ENCODE measurements at regions not wholly inside any gene's neighbourhood (a gene's known extent, or its start where the extent isn't known, plus 50 kb on each side); places are given as distances from the start of the nearest gene placed in this dataset.

DNA sequence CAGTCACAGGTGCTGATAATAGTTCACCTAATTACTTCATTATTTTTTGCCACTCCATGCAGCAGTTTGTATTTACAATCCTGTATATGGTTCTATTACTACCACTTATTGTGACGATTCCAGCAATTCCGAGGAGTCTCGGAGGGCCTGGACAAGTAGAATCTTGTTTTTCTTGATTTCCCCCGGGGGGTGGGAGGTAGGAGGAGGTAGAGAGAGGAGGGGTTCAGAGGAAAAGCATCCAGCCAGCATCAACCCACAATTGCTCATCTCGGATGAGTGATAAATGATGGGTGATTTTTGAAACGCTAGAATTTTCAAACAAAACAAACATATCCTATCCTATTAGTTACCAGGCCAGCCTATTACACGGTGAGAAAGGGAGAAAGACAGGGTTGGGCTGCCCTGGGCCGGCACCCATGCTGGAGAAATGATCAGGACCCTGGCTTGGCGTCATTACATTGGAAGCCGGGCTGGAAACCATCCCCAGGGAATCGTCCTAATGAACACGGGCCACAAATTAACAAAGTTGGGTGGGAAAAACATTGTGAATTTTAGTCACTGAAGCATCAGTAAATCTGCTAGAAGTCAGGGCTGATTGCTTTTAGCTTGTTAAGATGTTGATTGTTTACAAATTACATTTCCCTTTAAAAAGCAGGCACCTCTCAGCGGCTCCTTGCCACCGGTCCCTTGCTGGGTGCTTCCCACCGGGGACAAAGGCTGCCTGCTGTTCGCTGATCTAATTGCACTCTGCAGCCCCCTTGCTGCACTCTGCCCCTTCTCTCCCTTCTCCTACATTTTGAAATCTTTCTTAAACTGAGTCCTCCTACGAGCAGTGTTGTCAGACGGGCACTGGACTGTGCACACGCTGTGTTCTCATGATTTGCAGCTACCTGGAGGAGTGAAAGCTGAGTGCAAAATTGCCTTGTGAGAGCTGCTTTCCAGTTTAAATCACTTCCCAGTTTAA is 95.5 kb downstream of the FAM204A start:
- no peak overlapping the region for H3K4me3 ChIP-seq
- POLR2A ChIA-PET = no interaction called here
- H3K27me3 ChIP-seq (ENCODE audit: control insufficient read depth in 2 of 2, insufficient read depth in 2 of 2, low read length in 2 of 2) = peaks cover 2 to 16% of the 10 kb centered on the region in 2 experiments; a peak in 3 of 5 replicates
- no TSS peak for BruUV-seq (replicated peaks)
- TF ChIP-seq, protein P1, sequence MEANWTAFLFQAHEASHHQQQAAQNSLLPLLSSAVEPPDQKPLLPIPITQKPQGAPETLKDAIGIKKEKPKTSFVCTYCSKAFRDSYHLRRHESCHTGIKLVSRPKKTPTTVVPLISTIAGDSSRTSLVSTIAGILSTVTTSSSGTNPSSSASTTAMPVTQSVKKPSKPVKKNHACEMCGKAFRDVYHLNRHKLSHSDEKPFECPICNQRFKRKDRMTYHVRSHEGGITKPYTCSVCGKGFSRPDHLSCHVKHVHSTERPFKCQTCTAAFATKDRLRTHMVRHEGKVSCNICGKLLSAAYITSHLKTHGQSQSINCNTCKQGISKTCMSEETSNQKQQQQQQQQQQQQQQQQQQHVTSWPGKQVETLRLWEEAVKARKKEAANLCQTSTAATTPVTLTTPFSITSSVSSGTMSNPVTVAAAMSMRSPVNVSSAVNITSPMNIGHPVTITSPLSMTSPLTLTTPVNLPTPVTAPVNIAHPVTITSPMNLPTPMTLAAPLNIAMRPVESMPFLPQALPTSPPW (CRISPR knock-in tag; IDR thresholded peaks at IDR 0.05) = no peak
- 0 out of 2 replicates have a peak, but pooled peaks have one; percentile 68 for TF ChIP-seq ZNF24 (IDR thresholded peaks at IDR 0.05)
- H3K4me2 ChIP-seq (ENCODE audit: insufficient read depth, low read length) = no peak overlapping the region
- CTCF ChIA-PET (ENCODE audit: low intra/inter-chr PET ratio) = no interaction called here
- no peaks in the 10 kb centered on the region for H3K4me1 ChIP-seq (replicated peaks in 1 of 2; ENCODE audit: control insufficient read depth in 2 of 2, insufficient read depth in 2 of 2, low read length in 2 of 2)
- no peak overlapping the region for H3K9ac ChIP-seq (ENCODE audit: insufficient read depth in 1 of 2, low read depth in 2 of 2, low read length in 2 of 2)
- in situ Hi-C loops (cut with MboI) = loop anchor here (25.0 kb wide), 2 partner anchors 709 to 1034 kb away; partner anchors contain the start of gene EMX2
- no peaks in the 10 kb centered on the region for H3K9me1 ChIP-seq (ENCODE audit: control insufficient read depth, insufficient read depth, low read length)
- no peak for DNase-seq (ENCODE audit: extremely low read depth in 1 of 4, low spot score in 3 of 4)
- H3K36me3 ChIP-seq (ENCODE audit: control insufficient read depth, insufficient read depth, low read length) = no peaks in the 10 kb centered on the region
- no peak overlapping the region for H2AFZ ChIP-seq (ENCODE audit: low read depth, low read length)
- intact Hi-C loops (cut with micrococcal nuclease) = no loop called here
- no peak for FAIRE-seq
- no peaks in the 10 kb centered on the region for H3K79me2 ChIP-seq (ENCODE audit: control insufficient read depth, insufficient read depth, low read length)
- WGBS (ENCODE audit: insufficient coverage, low coverage, missing lambda C conversion rate) = 2% methylated on average over 19 of the region's 19 CpGs
- ATAC-seq = no peak
- no peak overlapping the region for H3K27ac ChIP-seq (ENCODE audit: extremely low read depth, low read depth, low read length)
- H3K9me3 ChIP-seq (replicated peaks; ENCODE audit: control insufficient read depth, insufficient read depth, low read depth, low read length) = no peaks in the 10 kb centered on the region
- no peaks in the 10 kb centered on the region for H4K20me1 ChIP-seq (replicated peaks; ENCODE audit: control insufficient read depth, insufficient read depth, low read length)

DNA sequence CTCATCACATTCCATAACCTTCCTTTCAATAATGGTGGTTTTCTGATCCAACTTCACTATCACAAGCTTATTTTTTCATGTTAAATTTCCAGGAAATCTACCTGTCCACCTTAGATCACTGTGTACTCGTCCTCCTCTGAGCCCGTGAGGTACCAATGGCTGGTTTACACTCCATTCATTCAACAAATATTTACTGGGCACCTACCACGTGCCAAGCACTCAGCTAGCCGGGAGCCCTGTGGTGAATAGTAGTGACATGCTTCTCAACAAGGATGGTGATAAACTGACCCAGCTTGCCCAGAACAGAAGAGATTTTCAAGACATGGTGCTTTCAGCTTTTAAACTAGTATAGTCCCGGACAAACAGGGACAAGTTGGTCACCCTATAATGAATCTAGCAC is 98.2 kb downstream of the FAM204A start:
- Histone ChIP-seq H3K36me3 (ENCODE audit: control insufficient read depth, insufficient read depth, low read length) (no peaks in the 10 kb centered on the region), H3K79me2 (ENCODE audit: control insufficient read depth, insufficient read depth, low read length) (no peaks in the 10 kb centered on the region), H3K9me3 (replicated peaks; ENCODE audit: control insufficient read depth, insufficient read depth, low read depth, low read length) (no peaks in the 10 kb centered on the region), H3K27ac (ENCODE audit: extremely low read depth, low read depth, low read length) (no peak overlapping the region), H4K20me1 (replicated peaks; ENCODE audit: control insufficient read depth, insufficient read depth, low read length) (no peaks in the 10 kb centered on the region), H3K4me2 (ENCODE audit: insufficient read depth, low read length) (no peak overlapping the region), H2AFZ (ENCODE audit: low read depth, low read length) (no peak overlapping the region), H3K4me1 (replicated peaks in 1 of 2; ENCODE audit: control insufficient read depth in 2 of 2, insufficient read depth in 2 of 2, low read length in 2 of 2) (no peaks in the 10 kb centered on the region), H3K9me1 (ENCODE audit: control insufficient read depth, insufficient read depth, low read length) (no peaks in the 10 kb centered on the region), H3K27me3 (ENCODE audit: control insufficient read depth in 2 of 2, insufficient read depth in 2 of 2, low read length in 2 of 2) (peaks cover 2 to 16% of the 10 kb centered on the region in 2 experiments; a peak in 3 of 5 replicates), H3K9ac (ENCODE audit: insufficient read depth in 1 of 2, low read depth in 2 of 2, low read length in 2 of 2) (no peak overlapping the region), H3K4me3 (no peak overlapping the region)
- 0% methylated on average over 5 of the region's 5 CpGs for WGBS (ENCODE audit: insufficient coverage, low coverage, missing lambda C conversion rate)
- ATAC-seq (no peak), DNase-seq (ENCODE audit: extremely low read depth in 1 of 4, low spot score in 3 of 4) (no peak), FAIRE-seq (no peak)
- in situ Hi-C loops (cut with MboI) = loop anchor here (25.0 kb wide), 2 partner anchors 707 to 1032 kb away; partner anchors contain the start of gene EMX2
- intact Hi-C loops (cut with micrococcal nuclease) = loop anchor here (5.0 kb wide), 1 partner anchor 382 kb away; no protein-coding TSS in a partner anchor
- BruUV-seq (replicated peaks) = no TSS peak
- ChIA-PET POLR2A (no interaction called here), CTCF (ENCODE audit: low intra/inter-chr PET ratio) (no interaction called here)
- TF ChIP-seq FOXK2 (conservative IDR thresholded peaks at IDR 0.05 in 1 of 2, IDR thresholded peaks at IDR 0.05 in 1 of 2; ENCODE audit: low read depth in 2 of 2) (no peak), CHD2 (IDR thresholded peaks at IDR 0.05; ENCODE audit: low read depth, low read length) (no peak), ARID2 (IDR thresholded peaks at IDR 0.05) (no peak), SMAD2 (IDR thresholded peaks at IDR 0.05; ENCODE audit: low read depth, low read length) (no peak), MAFG (tag; conservative IDR thresholded peaks at IDR 0.05) (no peak), POLR2A (conservative IDR thresholded peaks at IDR 0.05) (no peak), ZBTB7A (IDR thresholded peaks at IDR 0.05; ENCODE audit: borderline replicate concordance, control insufficient read depth, low read depth, low read length) (no peak), ETV6 (IDR thresholded peaks at IDR 0.05; ENCODE audit: borderline replicate concordance in 1 of 2, low read depth in 2 of 2, low read length in 1 of 2) (no peak), ETV6 (CRISPR knock-in tag; IDR thresholded peaks at IDR 0.05; ENCODE audit: borderline replicate concordance) (no peak)
- TF ChIP-seq, protein P2, sequence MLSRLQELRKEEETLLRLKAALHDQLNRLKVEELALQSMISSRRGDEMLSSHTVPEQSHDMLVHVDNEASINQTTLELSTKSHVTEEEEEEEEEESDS (CRISPR knock-in tag; IDR thresholded peaks at IDR 0.05) = no peak
- TF ChIP-seq, protein P3, sequence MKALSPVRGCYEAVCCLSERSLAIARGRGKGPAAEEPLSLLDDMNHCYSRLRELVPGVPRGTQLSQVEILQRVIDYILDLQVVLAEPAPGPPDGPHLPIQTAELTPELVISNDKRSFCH (CRISPR knock-in tag; IDR thresholded peaks at IDR 0.05) = no peak
- TF ChIP-seq, protein P3 (tag; IDR thresholded peaks at IDR 0.05) = no peak
